Hepatocyte (in vitro differentiated cells): ENCODE measurements at regions not wholly inside any gene's neighbourhood (a gene's known extent, or its start where the extent isn't known, plus 50 kb on each side); places are given as distances from the start of the nearest gene placed in this dataset.

Source experiments
- DNase-seq: peaks from one replicate; pipeline ENCODE4 v3.0.0-alpha.2; 2016; ENCODE audit warnings: low spot score
- H2AFZ ChIP-seq: fragments of 200-600 bp; sonication (generic); 2 replicates; pipeline ENCODE4 v1.6.0; 2016; ENCODE audit warnings: antibody characterized with exemption, mild to moderate bottlenecking
- H3K27ac ChIP-seq: fragments of 200-600 bp; sonication (generic); 2 replicates; pipeline ENCODE4 v1.5.1; 2016; ENCODE audit warnings: mild to moderate bottlenecking
- H3K27me3 ChIP-seq: fragments of 200-600 bp; sonication (generic); 2 replicates; pipeline ENCODE4 v1.6.1; 2016
- H3K36me3 ChIP-seq: fragments of 200-600 bp; sonication (generic); replicated peaks from 2 replicates; pipeline ENCODE4 v1.5.1; 2016; ENCODE audit warnings: low read depth; ENCODE audit not compliant: insufficient read depth
- H3K4me1 ChIP-seq: fragments of 200-600 bp; sonication (generic); 2 replicates; pipeline ENCODE4 v1.5.1; 2016; ENCODE audit warnings: mild to moderate bottlenecking, moderate library complexity; ENCODE audit not compliant: insufficient read depth
- H3K4me2 ChIP-seq: fragments of 200-600 bp; sonication (generic); 2 replicates; pipeline ENCODE4 v1.6.0; 2016
- H3K4me3 ChIP-seq: fragments of 200-600 bp; sonication (generic); 2 replicates; pipeline ENCODE4 v1.5.1; 2016; ENCODE audit warnings: mild to moderate bottlenecking
- H3K79me2 ChIP-seq: fragments of 200-600 bp; sonication (generic); 2 replicates; pipeline ENCODE4 v1.6.0; 2017; ENCODE audit warnings: mild to moderate bottlenecking
- H3K9me2 ChIP-seq: fragments of 200-600 bp; sonication (generic); replicated peaks from 2 replicates; pipeline ENCODE4 v1.6.0; 2017; ENCODE audit warnings: mild to moderate bottlenecking; ENCODE audit not compliant: insufficient read depth
- H3K9me3 ChIP-seq: fragments of 200-600 bp; sonication (generic); 2 replicates; pipeline ENCODE4 v1.5.1; 2016; ENCODE audit warnings: low read depth, mild to moderate bottlenecking
- H4K20me1 ChIP-seq: fragments of 200-600 bp; sonication (generic); 2 replicates; pipeline ENCODE4 v1.6.0; 2016; ENCODE audit warnings: mild to moderate bottlenecking; ENCODE audit not compliant: insufficient read depth, poor library complexity, severe bottlenecking
- CTCF ChIP-seq: fragments of 200-600 bp; sonication (generic); IDR thresholded peaks from 2 replicates; pipeline ENCODE4 v1.5.1; 2016; ENCODE audit warnings: antibody characterized with exemption, mild to moderate bottlenecking; ENCODE audit not compliant: poor library complexity
- EZH2 ChIP-seq: fragments of 200-600 bp; sonication (generic); IDR thresholded peaks from 2 replicates; pipeline ENCODE4 v1.6.1; 2016; ENCODE audit warnings: antibody characterized with exemption, mild to moderate bottlenecking, borderline replicate concordance
- EZH2phosphoT487 ChIP-seq: fragments of 200-600 bp; sonication (generic); IDR thresholded peaks from one replicate; pipeline ENCODE4 v1.6.1; 2018; ENCODE audit warnings: antibody characterized with exemption, mild to moderate bottlenecking, low read depth, moderate library complexity; ENCODE audit not compliant: unreplicated experiment, severe bottlenecking
- WGBS: methylation state at CpG from one replicate; pipeline ENCODE4 v1.1.6; 2016; ENCODE audit warnings: low lambda C conversion rate; ENCODE audit errors: missing lambda C conversion rate; 5-methylcytosine and 5-hydroxymethylcytosine counted together

GRCh38 chr16:14338969-14339368 is 267.9 kb downstream of the MRTFB start:
- no peak overlapping the region for H3K4me3 ChIP-seq
- H3K4me2 ChIP-seq: no peak overlapping the region
- no peaks in the 10 kb centered on the region for H3K27me3 ChIP-seq
- H3K9me2 ChIP-seq: no peaks in the 10 kb centered on the region
- no peaks in the 10 kb centered on the region for H3K79me2 ChIP-seq
- WGBS: 85% methylated on average over 4 of the region's 4 CpGs
- no peak overlapping the region for H3K27ac ChIP-seq
- TF ChIP-seq EZH2 (no peak), CTCF (no peak), EZH2phosphoT487 (no peak)
- no peak for DNase-seq
- H3K36me3 ChIP-seq: no peaks in the 10 kb centered on the region
- no peak overlapping the region for H2AFZ ChIP-seq
- H3K4me1 ChIP-seq: no peaks in the 10 kb centered on the region
- H4K20me1 ChIP-seq: no peaks in the 10 kb centered on the region
- H3K9me3 ChIP-seq: no peaks in the 10 kb centered on the region

GRCh38 chr16:14338236-14338635 is 267.1 kb downstream of the MRTFB start:
- Histone ChIP-seq H3K27ac (no peak overlapping the region), H3K4me2 (no peak overlapping the region), H3K4me1 (no peaks in the 10 kb centered on the region), H3K79me2 (no peaks in the 10 kb centered on the region), H3K27me3 (no peaks in the 10 kb centered on the region), H3K9me3 (no peaks in the 10 kb centered on the region), H2AFZ (no peak overlapping the region), H3K9me2 (no peaks in the 10 kb centered on the region), H3K4me3 (no peak overlapping the region), H3K36me3 (no peaks in the 10 kb centered on the region), H4K20me1 (no peaks in the 10 kb centered on the region)
- DNase-seq: no peak
- TF ChIP-seq CTCF (no peak), EZH2phosphoT487 (no peak), EZH2 (no peak)

- Histone ChIP-seq H3K9me3 (no peaks in the 10 kb centered on the region), H3K36me3 (no peaks in the 10 kb centered on the region), H2AFZ (no peak overlapping the region), H3K27me3 (no peaks in the 10 kb centered on the region), H3K27ac (no peak overlapping the region), H3K4me1 (no peaks in the 10 kb centered on the region), H3K4me3 (no peak overlapping the region), H4K20me1 (no peaks in the 10 kb centered on the region), H3K9me2 (no peaks in the 10 kb centered on the region), H3K79me2 (no peaks in the 10 kb centered on the region), H3K4me2 (peak overlapping the region; percentile 36)
- TF ChIP-seq EZH2 (no peak), CTCF (no peak), EZH2phosphoT487 (no peak)
- WGBS: 47% methylated on average over 22 of the region's 22 CpGs
- peak; percentile 46 for DNase-seq
These were observed 266.4 kb downstream of the MRTFB start for GRCh38 chr16:14337303-14338191.
